ENCODE measurements at regions not wholly inside any gene's neighbourhood (a gene's known extent, or its start where the extent isn't known, plus 50 kb on each side); places are given as distances from the start of the nearest gene placed in this dataset.

GRCh38 chr15:93302080-93302765, 213.2 kb upstream of the RGMA start:
- DNase-seq, result no peak

GRCh38 chr15:93300796-93301195, 211.8 kb upstream of the RGMA start:
- DNase-seq, result no peak

GRCh38 chr15:93299675-93300074, 210.7 kb upstream of the RGMA start:
- DNase-seq, result no peak

GRCh38 chr15:93298901-93299300, 209.9 kb upstream of the RGMA start:
- peak; percentile 30 to 78 (median 53) for DNase-seq

- no peak for DNase-seq
These were observed 207.9 kb upstream of the RGMA start for GRCh38 chr15:93296759-93297500.

GRCh38 chr15:93294896-93295295, 205.9 kb upstream of the RGMA start:
- no peak for DNase-seq

- DNase-seq, result no peak
These were observed 205.1 kb upstream of the RGMA start for GRCh38 chr15:93294066-93294465.

- no peak for DNase-seq
These were observed 202.4 kb upstream of the RGMA start for GRCh38 chr15:93291380-93291779.

GRCh38 chr15:93290618-93290946, 201.6 kb upstream of the RGMA start:
- no peak for DNase-seq

- DNase-seq, result no peak
These were observed 201.1 kb upstream of the RGMA start for GRCh38 chr15:93289941-93290617.

- no peak for DNase-seq
These were observed 199.8 kb upstream of the RGMA start for GRCh38 chr15:93288728-93289294.

GRCh38 chr15:93286446-93286845, 197.4 kb upstream of the RGMA start:
- no peak for DNase-seq

- no peak for DNase-seq
These were observed 194.8 kb upstream of the RGMA start for GRCh38 chr15:93283854-93284253.

GRCh38 chr15:93282808-93283207, 193.8 kb upstream of the RGMA start:
- no peak for DNase-seq

GRCh38 chr15:93278783-93279182, 189.8 kb upstream of the RGMA start:
- DNase-seq, result no peak

GRCh38 chr15:93278006-93278405, 189.0 kb upstream of the RGMA start:
- no peak for DNase-seq

GRCh38 chr15:93274257-93274656, 185.2 kb upstream of the RGMA start:
- DNase-seq, result no peak

GRCh38 chr15:93271871-93272270, 182.9 kb upstream of the RGMA start:
- DNase-seq, result no peak

GRCh38 chr15:93270937-93271467, 182.0 kb upstream of the RGMA start:
- DNase-seq, result no peak

GRCh38 chr15:93268066-93268465, 179.1 kb upstream of the RGMA start:
- no peak for DNase-seq

GRCh38 chr15:93266291-93266690, 177.3 kb upstream of the RGMA start:
- no peak for DNase-seq

- DNase-seq, result peak in 1 of 4 experiments; percentile 27
These were observed 176.1 kb upstream of the RGMA start for GRCh38 chr15:93265111-93265556.

GRCh38 chr15:93261845-93262244, 172.8 kb upstream of the RGMA start:
- DNase-seq, result no peak

Data from suppressor macrophage (primary cell).